ENCODE measurements at regions not wholly inside any gene's neighbourhood (a gene's known extent, or its start where the extent isn't known, plus 50 kb on each side); places are given as distances from the start of the nearest gene placed in this dataset.
"Not testable (repeated sequence)": the region's sequence is repeated elsewhere in the genome, so short reads cannot be mapped to it uniquely, and the experiment has no call there.

DNA sequence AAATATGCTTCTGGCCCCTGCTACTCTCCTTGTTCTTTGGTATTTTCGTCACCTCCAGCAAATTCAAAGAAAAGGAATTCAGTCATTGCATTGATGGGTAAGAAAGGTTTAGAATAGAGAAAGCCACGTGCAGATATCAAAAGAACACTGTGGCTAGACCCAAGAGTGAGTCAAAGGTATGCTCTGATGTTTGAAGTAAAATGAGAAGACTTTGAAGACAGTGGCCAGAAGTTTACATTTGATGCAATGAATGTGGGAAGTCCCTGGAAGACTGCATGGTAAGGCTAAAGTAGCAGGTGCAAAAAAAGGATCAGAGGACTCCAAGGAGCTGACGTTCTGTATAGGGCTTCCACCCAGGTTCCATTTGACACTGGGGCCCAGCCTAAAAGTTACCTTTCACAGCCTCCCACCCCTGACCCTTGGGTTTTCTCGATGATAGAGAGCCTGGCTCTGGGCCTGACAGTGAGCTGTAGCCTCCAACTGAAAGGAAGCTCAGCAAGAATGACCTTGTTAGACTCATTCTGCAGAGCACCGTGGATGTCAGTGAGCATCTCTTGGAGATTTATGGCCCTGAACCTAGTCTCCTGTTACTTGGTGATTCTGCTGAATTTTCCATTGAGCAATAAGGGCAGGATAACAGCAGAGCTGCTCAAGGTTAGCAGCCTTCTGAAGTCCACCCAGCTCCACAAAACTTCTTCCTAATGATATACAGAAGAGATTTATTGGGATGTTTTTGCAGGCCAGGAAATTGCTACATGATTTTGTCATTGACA lies 223.7 kb upstream of the RBBP8 start:
- no peaks in the 10 kb centered on the region for H3K36me3 ChIP-seq (ENCODE audit: insufficient read depth, low read length)
- peaks cover 36% of the 10 kb centered on the region for H3K4me1 ChIP-seq (ENCODE audit: control insufficient read depth, insufficient read depth, low read length, unreplicated experiment)
- H3K27me3 ChIP-seq (ENCODE audit: insufficient read depth, low read length) = no peaks in the 10 kb centered on the region
- peak overlapping the region; percentile 66; the same call in 1 of the 2 replicates for H3K27ac ChIP-seq (ENCODE audit: low read depth, low read length)
- peak overlapping the region; percentile 27 for H2AFZ ChIP-seq (ENCODE audit: low read length, unreplicated experiment)
- H3K4me3 ChIP-seq (ENCODE audit: low read depth, low read length) = no peak overlapping the region
- H3K79me2 ChIP-seq (ENCODE audit: control insufficient read depth, insufficient read depth, low read length, unreplicated experiment) = no peaks in the 10 kb centered on the region

DNA sequence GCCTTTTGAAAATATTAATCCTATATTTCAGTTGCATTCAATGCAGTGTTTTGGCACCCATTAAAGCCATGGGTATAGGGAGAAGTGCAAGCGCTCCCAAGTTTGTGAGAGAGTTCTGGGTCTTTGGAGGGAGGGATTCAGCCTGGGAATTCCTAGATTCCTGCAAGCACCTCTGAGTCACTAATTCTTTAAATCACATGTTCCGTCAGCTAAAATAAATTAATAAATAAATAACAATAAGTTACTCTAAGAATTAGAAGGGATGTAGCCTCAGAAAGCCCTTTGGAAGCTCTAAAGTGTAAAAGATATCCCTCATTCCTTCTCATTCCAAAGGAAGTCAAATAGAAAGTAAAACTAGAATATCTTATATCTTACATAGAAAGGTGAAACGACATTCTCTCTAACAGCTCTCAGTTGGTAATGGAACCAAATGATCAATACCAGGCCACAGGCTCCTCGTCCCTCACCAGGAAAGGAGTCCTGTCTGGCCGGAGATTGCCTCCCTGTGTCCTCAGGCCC lies 222.4 kb upstream of the RBBP8 start:
- H2AFZ ChIP-seq (ENCODE audit: low read length, unreplicated experiment) = peak overlapping the region; percentile 57
- peak overlapping the region; percentile 77 for H3K4me3 ChIP-seq (ENCODE audit: low read depth, low read length)

DNA sequence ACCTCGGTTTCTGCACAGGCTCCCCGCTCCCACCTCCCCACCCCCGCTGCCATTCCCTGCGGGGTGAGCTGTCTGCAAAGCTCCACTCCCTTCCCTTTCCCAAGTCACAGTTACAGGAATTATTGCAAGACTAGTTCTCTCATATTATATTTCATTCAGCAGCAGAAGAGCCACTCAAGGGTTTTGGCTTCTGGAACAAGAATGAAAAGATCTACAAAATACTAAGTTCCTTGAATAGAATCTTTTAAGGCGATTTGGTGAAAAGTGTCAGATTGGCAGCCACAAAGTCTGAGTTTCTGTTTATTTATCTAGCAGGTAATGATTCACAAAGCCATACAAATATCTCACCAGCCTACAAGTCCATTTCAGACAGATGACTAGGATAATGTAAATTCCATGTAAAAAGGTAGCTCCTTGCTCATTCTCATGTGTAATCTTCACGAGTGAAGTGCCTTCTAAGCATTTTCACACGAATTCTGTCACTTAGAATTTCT lies 221.9 kb upstream of the RBBP8 start:
- H3K4me3 ChIP-seq (ENCODE audit: low read depth, low read length) = peak overlapping the region; percentile 77
- peak overlapping the region; percentile 66 for H3K27ac ChIP-seq (ENCODE audit: low read depth, low read length)
- no peaks in the 10 kb centered on the region for H3K27me3 ChIP-seq (ENCODE audit: insufficient read depth, low read length)
- H3K36me3 ChIP-seq (ENCODE audit: insufficient read depth, low read length) = no peaks in the 10 kb centered on the region
- H2AFZ ChIP-seq (ENCODE audit: low read length, unreplicated experiment) = peak overlapping the region; percentile 57
- no peaks in the 10 kb centered on the region for H3K79me2 ChIP-seq (ENCODE audit: control insufficient read depth, insufficient read depth, low read length, unreplicated experiment)
- H3K4me1 ChIP-seq (ENCODE audit: control insufficient read depth, insufficient read depth, low read length, unreplicated experiment) = peaks cover 24% of the 10 kb centered on the region

More for the DNA sequence above, 222.4 kb upstream of the RBBP8 start:
- Histone ChIP-seq H3K27ac (ENCODE audit: low read depth, low read length) (peak overlapping the region; percentile 66), H3K36me3 (ENCODE audit: insufficient read depth, low read length) (no peaks in the 10 kb centered on the region), H3K4me1 (ENCODE audit: control insufficient read depth, insufficient read depth, low read length, unreplicated experiment) (peaks cover 25% of the 10 kb centered on the region), H3K79me2 (ENCODE audit: control insufficient read depth, insufficient read depth, low read length, unreplicated experiment) (no peaks in the 10 kb centered on the region), H3K27me3 (ENCODE audit: insufficient read depth, low read length) (no peaks in the 10 kb centered on the region)

DNA sequence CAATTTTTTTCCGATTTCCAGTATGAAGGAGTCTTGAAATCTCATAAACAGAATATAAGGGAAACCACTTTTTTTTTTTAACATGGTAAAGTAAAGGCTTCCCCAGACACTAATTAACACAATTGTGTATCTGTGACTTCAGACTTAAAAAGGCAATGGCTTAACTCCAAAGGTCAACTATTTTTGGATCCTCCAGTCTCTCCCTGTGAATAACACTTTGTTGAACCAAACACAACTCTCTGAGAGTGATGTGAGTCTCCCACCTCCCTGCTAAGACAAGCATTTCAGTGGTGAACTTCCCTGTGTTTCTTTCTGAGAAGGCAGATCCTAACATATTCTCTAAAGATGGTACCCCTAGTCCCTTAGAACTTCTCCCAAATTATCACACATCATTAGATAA lies 219.6 kb upstream of the RBBP8 start:
- H3K4me1 ChIP-seq (ENCODE audit: control insufficient read depth, insufficient read depth, low read length, unreplicated experiment) = peaks cover 24% of the 10 kb centered on the region
- no peaks in the 10 kb centered on the region for H3K79me2 ChIP-seq (ENCODE audit: control insufficient read depth, insufficient read depth, low read length, unreplicated experiment)
- H3K36me3 ChIP-seq (ENCODE audit: insufficient read depth, low read length) = no peaks in the 10 kb centered on the region
- H3K27ac ChIP-seq (ENCODE audit: low read depth, low read length) = no peak overlapping the region
- no peak overlapping the region for H2AFZ ChIP-seq (ENCODE audit: low read length, unreplicated experiment)
- no peak overlapping the region for H3K4me3 ChIP-seq (ENCODE audit: low read depth, low read length)
- H3K27me3 ChIP-seq (ENCODE audit: insufficient read depth, low read length) = no peaks in the 10 kb centered on the region

DNA sequence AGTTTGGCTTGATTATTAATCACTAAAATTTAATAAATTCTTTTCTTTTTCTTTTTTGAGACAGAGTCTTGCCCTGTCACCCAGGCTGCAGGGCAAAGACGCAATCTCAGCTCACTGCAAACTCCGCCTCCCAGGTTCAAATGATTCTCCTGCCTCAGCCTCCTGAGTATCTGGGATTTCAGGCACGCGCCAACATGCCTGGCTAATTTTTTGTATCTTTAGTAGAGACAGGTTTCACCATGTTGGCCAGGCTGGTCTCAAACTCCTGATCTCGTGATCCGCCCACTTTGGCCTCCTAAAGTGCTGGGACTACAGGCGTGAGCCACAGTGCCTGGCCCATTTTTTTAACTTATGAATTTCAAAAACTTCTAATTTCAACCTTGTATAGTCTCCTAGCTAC lies 215.6 kb upstream of the RBBP8 start:
- H3K27me3 ChIP-seq (ENCODE audit: insufficient read depth, low read length); H3K36me3 ChIP-seq (ENCODE audit: insufficient read depth, low read length); H3K4me3 ChIP-seq (ENCODE audit: low read depth, low read length); H2AFZ ChIP-seq (ENCODE audit: low read length, unreplicated experiment); H3K27ac ChIP-seq (ENCODE audit: low read depth, low read length); H3K4me1 ChIP-seq (ENCODE audit: control insufficient read depth, insufficient read depth, low read length, unreplicated experiment); H3K79me2 ChIP-seq (ENCODE audit: control insufficient read depth, insufficient read depth, low read length, unreplicated experiment): not testable (repeated sequence)

DNA sequence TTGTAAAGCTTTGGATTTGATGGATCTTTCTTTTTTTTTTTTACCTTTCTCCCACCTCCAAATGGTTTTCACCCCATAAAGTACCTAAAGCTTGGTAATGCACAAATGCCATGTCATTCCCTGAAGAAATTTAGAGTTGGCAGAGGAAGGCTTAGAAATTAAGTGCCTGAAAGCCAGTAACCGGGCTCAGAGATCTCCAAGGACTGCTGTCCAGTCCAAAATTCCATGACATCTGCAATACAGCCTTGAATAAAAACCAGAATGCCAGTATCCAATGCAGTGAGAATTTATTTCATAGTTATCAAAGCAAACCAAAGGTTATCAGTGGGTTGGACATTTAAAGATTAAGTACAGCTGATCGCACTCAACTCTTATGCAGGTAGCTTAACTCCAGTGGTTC lies 209.9 kb upstream of the RBBP8 start:
- Histone ChIP-seq H3K27me3 (ENCODE audit: insufficient read depth, low read length) (no peaks in the 10 kb centered on the region), H3K27ac (ENCODE audit: low read depth, low read length) (no peak overlapping the region), H2AFZ (ENCODE audit: low read length, unreplicated experiment) (no peak overlapping the region), H3K4me3 (ENCODE audit: low read depth, low read length) (no peak overlapping the region), H3K36me3 (ENCODE audit: insufficient read depth, low read length) (no peaks in the 10 kb centered on the region), H3K79me2 (ENCODE audit: control insufficient read depth, insufficient read depth, low read length, unreplicated experiment) (no peaks in the 10 kb centered on the region), H3K4me1 (ENCODE audit: control insufficient read depth, insufficient read depth, low read length, unreplicated experiment) (no peaks in the 10 kb centered on the region)

DNA sequence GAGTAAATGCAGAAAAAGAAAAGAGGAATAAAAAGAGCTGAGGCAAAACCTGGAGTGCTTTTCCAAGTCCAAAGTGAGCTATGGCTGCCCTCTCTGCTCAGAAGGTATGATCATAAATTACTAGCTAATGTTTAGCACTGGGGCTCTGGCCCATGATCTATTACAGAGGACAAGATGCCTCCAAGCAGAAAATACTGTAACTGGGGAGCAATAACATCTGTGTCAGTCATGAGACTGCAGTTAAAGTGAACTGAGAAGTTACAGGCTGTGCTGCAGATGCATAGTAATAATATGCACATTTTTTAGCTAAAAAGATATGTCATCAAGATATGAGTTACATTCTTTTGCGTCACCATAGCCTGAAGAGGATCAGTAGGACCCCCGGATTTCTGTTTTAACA lies 209.4 kb upstream of the RBBP8 start:
- Histone ChIP-seq H2AFZ (ENCODE audit: low read length, unreplicated experiment) (no peak overlapping the region), H3K27ac (ENCODE audit: low read depth, low read length) (no peak overlapping the region), H3K27me3 (ENCODE audit: insufficient read depth, low read length) (no peaks in the 10 kb centered on the region), H3K36me3 (ENCODE audit: insufficient read depth, low read length) (no peaks in the 10 kb centered on the region), H3K4me1 (ENCODE audit: control insufficient read depth, insufficient read depth, low read length, unreplicated experiment) (no peaks in the 10 kb centered on the region), H3K4me3 (ENCODE audit: low read depth, low read length) (no peak overlapping the region), H3K79me2 (ENCODE audit: control insufficient read depth, insufficient read depth, low read length, unreplicated experiment) (no peaks in the 10 kb centered on the region)

DNA sequence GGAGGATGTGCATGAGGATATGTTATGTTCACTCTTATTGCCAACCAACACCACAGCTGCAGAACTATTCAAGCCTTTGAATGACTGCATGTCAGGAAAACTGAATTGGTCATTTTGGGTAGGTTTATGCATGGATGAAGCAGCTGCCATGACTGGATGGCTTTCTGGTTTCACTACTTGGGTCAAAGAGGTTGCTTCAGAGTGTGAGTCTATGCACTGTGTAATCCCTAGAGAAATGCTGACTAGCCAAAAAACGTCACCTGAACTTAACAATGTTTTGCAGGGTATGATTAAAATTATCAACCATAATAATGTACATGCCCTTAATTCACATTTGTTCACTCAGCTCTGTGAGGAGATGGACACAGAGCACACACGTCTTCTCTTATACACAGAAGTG lies 206.7 kb upstream of the RBBP8 start:
- Histone ChIP-seq H2AFZ (ENCODE audit: low read length, unreplicated experiment) (no peak overlapping the region), H3K4me3 (ENCODE audit: low read depth, low read length) (no peak overlapping the region), H3K4me1 (ENCODE audit: control insufficient read depth, insufficient read depth, low read length, unreplicated experiment) (no peaks in the 10 kb centered on the region), H3K79me2 (ENCODE audit: control insufficient read depth, insufficient read depth, low read length, unreplicated experiment) (no peaks in the 10 kb centered on the region), H3K27ac (ENCODE audit: low read depth, low read length) (no peak overlapping the region), H3K36me3 (ENCODE audit: insufficient read depth, low read length) (no peaks in the 10 kb centered on the region), H3K27me3 (ENCODE audit: insufficient read depth, low read length) (no peaks in the 10 kb centered on the region)

DNA sequence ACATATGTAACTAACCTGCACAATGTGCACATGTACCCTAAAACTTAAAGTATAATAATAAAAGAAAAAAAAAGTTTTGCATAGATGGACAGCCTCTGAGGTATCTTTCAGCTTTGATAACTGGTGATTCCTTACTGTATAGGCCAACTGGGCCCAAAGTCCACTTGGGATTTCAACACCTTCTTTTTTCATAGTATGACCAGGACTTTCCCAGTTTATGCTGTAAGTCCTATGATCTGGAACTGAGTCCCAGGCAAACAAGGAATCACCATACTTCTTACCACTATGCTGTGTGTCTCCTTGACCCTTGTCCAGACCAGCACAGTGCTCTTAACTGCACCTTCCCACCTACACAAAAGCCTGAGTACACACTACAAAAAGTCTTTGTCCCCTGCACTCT lies 205.1 kb upstream of the RBBP8 start:
- no peaks in the 10 kb centered on the region for H3K27me3 ChIP-seq (ENCODE audit: insufficient read depth, low read length)
- H3K27ac ChIP-seq (ENCODE audit: low read depth, low read length) = no peak overlapping the region
- H3K4me3 ChIP-seq (ENCODE audit: low read depth, low read length) = no peak overlapping the region
- H2AFZ ChIP-seq (ENCODE audit: low read length, unreplicated experiment) = no peak overlapping the region
- H3K4me1 ChIP-seq (ENCODE audit: control insufficient read depth, insufficient read depth, low read length, unreplicated experiment) = no peaks in the 10 kb centered on the region
- H3K79me2 ChIP-seq (ENCODE audit: control insufficient read depth, insufficient read depth, low read length, unreplicated experiment) = no peaks in the 10 kb centered on the region
- no peaks in the 10 kb centered on the region for H3K36me3 ChIP-seq (ENCODE audit: insufficient read depth, low read length)

DNA sequence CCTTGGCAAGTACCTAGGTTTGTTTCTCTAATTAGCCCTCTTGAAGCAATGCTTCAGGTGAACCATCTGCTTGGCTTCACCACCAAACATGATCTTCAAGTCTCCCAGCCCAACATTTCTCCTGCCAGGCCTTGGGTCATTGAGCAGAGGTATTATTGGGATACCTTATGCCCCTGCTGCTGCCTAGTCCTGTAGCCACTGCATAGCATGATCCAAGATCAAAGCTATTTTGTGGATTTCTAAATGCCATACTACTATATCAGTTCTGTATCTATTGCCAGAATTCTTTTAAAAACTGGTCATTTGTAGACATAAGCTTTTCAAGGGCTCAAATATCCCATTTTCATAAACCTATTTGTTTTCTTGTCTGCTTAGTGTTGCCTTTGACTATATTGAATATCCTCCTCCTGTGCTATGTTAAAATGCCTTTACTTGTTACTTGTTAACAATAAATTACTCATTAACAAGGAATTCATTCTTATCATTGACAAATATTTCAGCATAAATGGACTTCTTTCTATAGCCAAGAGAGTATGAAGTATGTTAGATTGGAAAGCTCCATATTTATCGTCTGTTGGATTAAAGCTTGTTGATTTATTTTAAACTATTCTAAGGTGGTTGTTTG lies 204.5 kb upstream of the RBBP8 start:
- H3K36me3 ChIP-seq (ENCODE audit: insufficient read depth, low read length) = no peaks in the 10 kb centered on the region
- H3K4me1 ChIP-seq (ENCODE audit: control insufficient read depth, insufficient read depth, low read length, unreplicated experiment) = no peaks in the 10 kb centered on the region
- H3K4me3 ChIP-seq (ENCODE audit: low read depth, low read length) = no peak overlapping the region
- H3K27ac ChIP-seq (ENCODE audit: low read depth, low read length) = no peak overlapping the region
- H3K79me2 ChIP-seq (ENCODE audit: control insufficient read depth, insufficient read depth, low read length, unreplicated experiment) = no peaks in the 10 kb centered on the region
- no peaks in the 10 kb centered on the region for H3K27me3 ChIP-seq (ENCODE audit: insufficient read depth, low read length)
- no peak overlapping the region for H2AFZ ChIP-seq (ENCODE audit: low read length, unreplicated experiment)

DNA sequence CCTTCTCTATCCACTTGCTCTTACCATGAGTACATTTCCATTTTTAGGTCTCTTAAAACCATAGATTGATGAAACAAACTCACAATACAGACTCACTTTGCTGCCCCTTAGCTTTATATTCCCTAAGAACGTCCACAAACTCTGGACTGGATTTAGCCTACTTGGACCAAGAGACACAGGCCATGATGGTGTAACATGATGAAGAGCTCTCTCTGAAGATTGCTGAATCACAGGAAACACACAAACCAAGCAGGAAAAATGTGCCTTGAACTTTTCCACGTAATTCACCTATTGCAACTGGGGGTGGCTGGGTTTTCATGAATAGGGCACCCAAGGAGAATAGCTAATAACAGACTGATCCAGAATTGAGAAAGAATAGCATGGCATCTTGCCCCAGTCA lies 201.7 kb upstream of the RBBP8 start:
- H2AFZ ChIP-seq (ENCODE audit: low read length, unreplicated experiment) = no peak overlapping the region
- H3K27me3 ChIP-seq (ENCODE audit: insufficient read depth, low read length) = no peaks in the 10 kb centered on the region
- H3K4me3 ChIP-seq (ENCODE audit: low read depth, low read length) = no peak overlapping the region
- H3K36me3 ChIP-seq (ENCODE audit: insufficient read depth, low read length) = no peaks in the 10 kb centered on the region
- H3K79me2 ChIP-seq (ENCODE audit: control insufficient read depth, insufficient read depth, low read length, unreplicated experiment) = no peaks in the 10 kb centered on the region
- H3K27ac ChIP-seq (ENCODE audit: low read depth, low read length) = no peak overlapping the region
- H3K4me1 ChIP-seq (ENCODE audit: control insufficient read depth, insufficient read depth, low read length, unreplicated experiment) = no peaks in the 10 kb centered on the region

All from ACC112 (cell line).